H1 (cell line): ENCODE measurements at regions not wholly inside any gene's neighbourhood (a gene's known extent, or its start where the extent isn't known, plus 50 kb on each side); places are given as distances from the start of the nearest gene placed in this dataset.

Source experiments
- CTCF ChIA-PET: fragments of 300-600 bp; sonication (Branson Sonifier 250); formaldehyde crosslinking; loops from one replicate; lab custom pipeline; 2021; ENCODE audit not compliant: partially characterized antibody; lab: Charles Lee
- POLR2A ChIA-PET: fragments of 300-600 bp; sonication (Branson Sonifier 250); formaldehyde crosslinking; loops from one replicate; lab custom pipeline; 2021; ENCODE audit warnings: inconsistent platforms; ENCODE audit not compliant: partially characterized antibody; lab: Charles Lee
- DNase-seq, 2 experiments: peaks; one replicate each; pipeline versions ENCODE4 v3.0.0 to v3.0.0-alpha.2; 2010 to 2022; ENCODE audit warnings: low spot score in 2 of 2, low read depth in 1 of 2, mixed read lengths in 1 of 2
- FAIRE-seq: peaks from 2 replicates; lab custom pipeline; 2011; peaks lifted over from hg19 to GRCh38; lab: Jason Lieb, UNC
- H2AFZ ChIP-seq: 2 replicates; pipeline ENCODE4 v1.8.1; 2012; ENCODE audit warnings: low read length, inconsistent platforms
- H2AK5ac ChIP-seq: 2 replicates; pipeline ENCODE4 v1.6.1; 2013; ENCODE audit warnings: low read depth, low read length
- H2BK120ac ChIP-seq: replicated peaks from 2 replicates; pipeline ENCODE3; 2013; ENCODE audit warnings: low read depth, low read length, inconsistent platforms
- H2BK12ac ChIP-seq: 2 replicates; pipeline ENCODE4 v1.6.1; 2013; ENCODE audit warnings: low read depth, low read length
- H2BK15ac ChIP-seq: 2 replicates; pipeline ENCODE4 v1.6.1; 2013; ENCODE audit warnings: low read length
- H2BK20ac ChIP-seq: 2 replicates; pipeline ENCODE4 v1.6.1; 2013; ENCODE audit warnings: low read length
- H2BK5ac ChIP-seq: 2 replicates; pipeline ENCODE4 v1.6.1; 2013; ENCODE audit warnings: low read depth, low read length
- H3K14ac ChIP-seq: 2 replicates; pipeline ENCODE4 v1.6.1; 2013; ENCODE audit warnings: inconsistent platforms; ENCODE audit not compliant: insufficient read length
- H3K18ac ChIP-seq: 2 replicates; pipeline ENCODE4 v1.6.1; 2013; ENCODE audit warnings: low read length; ENCODE audit errors: extremely low read depth
- H3K23ac ChIP-seq: 2 replicates; pipeline ENCODE4 v1.6.1; 2013; ENCODE audit warnings: inconsistent platforms; ENCODE audit not compliant: insufficient read length
- H3K23me2 ChIP-seq: 2 replicates; pipeline ENCODE4 v1.6.1; 2013; ENCODE audit warnings: low read depth, low read length
- H3K27ac ChIP-seq: 2 replicates; pipeline ENCODE4 v1.6.1; 2011; ENCODE audit warnings: low read depth, low read length, inconsistent platforms
- H3K27me3 ChIP-seq, 4 experiments: replicated peaks in 1 of 4; 1 replicate in 1 of 4; 2 replicates in 3 of 4; pipeline versions ENCODE4 v1.6.1 to v1.8.1; 2011 to 2013; ENCODE audit warnings: low read length in 3 of 4, mild to moderate bottlenecking in 3 of 4, inconsistent platforms in 2 of 4, mixed read lengths in 2 of 4, moderate library complexity in 1 of 4; ENCODE audit not compliant: control insufficient read depth in 3 of 4, insufficient read depth in 3 of 4; ENCODE audit errors: extremely low read depth in 1 of 4
- H3K36me3 ChIP-seq, 4 experiments: 2 replicates each; pipeline versions ENCODE4 v1.6.1 to v1.8.1; 2011 to 2013; ENCODE audit warnings: mild to moderate bottlenecking in 4 of 4, low read length in 3 of 4, moderate library complexity in 2 of 4, control low read depth in 1 of 4, inconsistent platforms in 1 of 4; ENCODE audit not compliant: insufficient read depth in 4 of 4, control insufficient read depth in 2 of 4
- H3K4ac ChIP-seq: replicated peaks from 2 replicates; pipeline ENCODE3; 2013; ENCODE audit warnings: low read length, low read depth, mixed read lengths, inconsistent platforms; ENCODE audit not compliant: insufficient read length
- H3K4me1 ChIP-seq, 4 experiments: replicated peaks in 1 of 4; 1 replicate in 1 of 4; 2 replicates in 3 of 4; pipeline versions ENCODE4 v1.6.1 to v1.8.1; 2011 to 2013; ENCODE audit warnings: low read length in 3 of 4, inconsistent platforms in 2 of 4, mixed read lengths in 1 of 4; ENCODE audit not compliant: insufficient read depth in 4 of 4, control insufficient read depth in 3 of 4
- H3K4me2 ChIP-seq, 2 experiments: 2 replicates each; pipeline versions ENCODE4 v1.6.1 to v1.8.1; 2011 to 2013; ENCODE audit warnings: low read depth in 2 of 2, low read length in 2 of 2, control low read depth in 1 of 2, inconsistent platforms in 1 of 2, mild to moderate bottlenecking in 1 of 2; ENCODE audit not compliant: insufficient read depth in 1 of 2
- H3K4me3 ChIP-seq, 4 experiments: fragments of 200-600, 300-600 bp in 1 of 4; sonication (generic), shearing (Covaris generic), sonication (Bioruptor Twin) in 1 of 4; 2 replicates each; pipeline versions ENCODE4 v1.5.1 to v1.8.1; 2011 to 2016; ENCODE audit warnings: low read length in 4 of 4, low read depth in 3 of 4, control low read depth in 2 of 4, inconsistent platforms in 2 of 4, mild to moderate bottlenecking in 2 of 4, mixed read lengths in 1 of 4, moderate library complexity in 1 of 4; ENCODE audit not compliant: insufficient read depth in 2 of 4; ENCODE audit errors: extremely low read depth in 1 of 4
- H3K56ac ChIP-seq: replicated peaks from 2 replicates; pipeline ENCODE3; 2013; ENCODE audit warnings: low read depth, mild to moderate bottlenecking, mixed read lengths, low read length, inconsistent platforms; ENCODE audit not compliant: insufficient read length
- H3K79me1 ChIP-seq: 2 replicates; pipeline ENCODE4 v1.6.1; 2013; ENCODE audit warnings: low read depth, low read length, control low read depth
- H3K79me2 ChIP-seq, 2 experiments: 2 replicates each; pipeline versions ENCODE4 v1.6.1 to v1.8.1; 2012 to 2013; ENCODE audit warnings: low read length in 2 of 2, mild to moderate bottlenecking in 2 of 2, inconsistent platforms in 1 of 2; ENCODE audit not compliant: insufficient read depth in 2 of 2, control insufficient read depth in 1 of 2
- H3K9ac ChIP-seq, 4 experiments: replicated peaks in 1 of 4; 1 replicate in 1 of 4; 2 replicates in 3 of 4; pipeline versions ENCODE4 v1.6.1 to v1.8.1; 2011 to 2013; ENCODE audit warnings: low read depth in 3 of 4, low read length in 3 of 4, control low read depth in 2 of 4, mild to moderate bottlenecking in 2 of 4, moderate library complexity in 2 of 4, inconsistent platforms in 1 of 4; ENCODE audit errors: extremely low read depth in 1 of 4
- H3K9me3 ChIP-seq, 2 experiments: 2 replicates each; pipeline versions ENCODE4 v1.6.1 to v1.8.1; 2012 to 2013; ENCODE audit warnings: mild to moderate bottlenecking in 2 of 2, moderate library complexity in 2 of 2, control low read depth in 1 of 2, inconsistent platforms in 1 of 2, low read depth in 1 of 2, low read length in 1 of 2, mixed read lengths in 1 of 2; ENCODE audit not compliant: insufficient read depth in 2 of 2
- H4K20me1 ChIP-seq, 2 experiments: replicated peaks in 1 of 2; 2 replicates each; pipeline versions ENCODE3 to v1.8.1; 2011 to 2013; ENCODE audit warnings: inconsistent platforms in 2 of 2, low read length in 2 of 2, mild to moderate bottlenecking in 1 of 2; ENCODE audit not compliant: insufficient read depth in 2 of 2, control insufficient read depth in 1 of 2
- H4K5ac ChIP-seq: 2 replicates; pipeline ENCODE4 v1.6.1; 2013; ENCODE audit warnings: low read length, low read depth, mixed read lengths, inconsistent platforms; ENCODE audit not compliant: insufficient read length
- H4K8ac ChIP-seq: 2 replicates; pipeline ENCODE4 v1.8.0; 2013; ENCODE audit warnings: mild to moderate bottlenecking, moderate library complexity, low read length, inconsistent platforms; ENCODE audit not compliant: insufficient read depth; ENCODE audit errors: extremely low read depth
- H4K91ac ChIP-seq: replicated peaks from 2 replicates; pipeline ENCODE3; 2013; ENCODE audit warnings: low read length, mixed read lengths, inconsistent platforms; ENCODE audit not compliant: insufficient read length
- FOSL1 ChIP-seq: IDR thresholded peaks from 2 replicates; pipeline ENCODE4 v1.6.1; 2011; ENCODE audit warnings: mild to moderate bottlenecking, low read depth, low read length, moderate library complexity; ENCODE audit not compliant: insufficient read depth
- GABPA ChIP-seq: IDR thresholded peaks from 2 replicates; pipeline ENCODE4 v1.6.1; 2011; ENCODE audit warnings: mild to moderate bottlenecking, low read length, moderate library complexity, borderline replicate concordance; ENCODE audit not compliant: insufficient read depth
- GTF2F1 ChIP-seq: IDR thresholded peaks from 2 replicates; pipeline ENCODE4 v1.6.1; 2012; ENCODE audit warnings: low read depth, low read length, improper control_type of control experiment, borderline replicate concordance
- HDAC2 ChIP-seq, 2 experiments: fragments of 300-600 bp in 1 of 2; sonication (generic) in 1 of 2; IDR thresholded peaks; 2 replicates each; pipeline ENCODE4 v1.6.1; 2011 to 2012; ENCODE audit warnings: low read depth in 2 of 2, low read length in 2 of 2, mild to moderate bottlenecking in 2 of 2, moderate library complexity in 2 of 2, borderline replicate concordance in 1 of 2, inconsistent platforms in 1 of 2
- JUND ChIP-seq: IDR thresholded peaks from 2 replicates; pipeline ENCODE4 v1.6.1; 2011; ENCODE audit warnings: mild to moderate bottlenecking, improper control_type of control experiment, low read length
- KDM1A ChIP-seq: fragments of 200-600, 300-600 bp; sonication (generic); IDR thresholded peaks from 2 replicates; pipeline ENCODE4 v1.7.1; 2016; ENCODE audit warnings: mild to moderate bottlenecking, low read length, borderline replicate concordance
- KDM5A ChIP-seq: fragments of 200-600 bp; IDR thresholded peaks from 2 replicates; pipeline ENCODE4 v1.7.1; 2012; ENCODE audit warnings: mild to moderate bottlenecking, low read length, inconsistent platforms, mixed read lengths
- NANOG ChIP-seq: IDR thresholded peaks from 2 replicates; pipeline ENCODE4 v1.6.1; 2011; ENCODE audit warnings: low read length, low read depth, mild to moderate bottlenecking, inconsistent platforms; ENCODE audit not compliant: insufficient read depth, poor library complexity, severe bottlenecking
- NRF1 ChIP-seq: IDR thresholded peaks from 2 replicates; pipeline ENCODE4 v1.6.1; 2011; ENCODE audit warnings: mild to moderate bottlenecking, low read depth, low read length, improper control_type of control experiment
- TAF1 ChIP-seq: IDR thresholded peaks from 2 replicates; pipeline ENCODE4 v1.6.1; 2011; ENCODE audit warnings: mild to moderate bottlenecking, low read depth, low read length
- TBP ChIP-seq: IDR thresholded peaks from 2 replicates; pipeline ENCODE4 v1.6.1; 2011; ENCODE audit warnings: low read depth, low read length, improper control_type of control experiment
- WGBS, 2 experiments: shearing (Covaris generic) in 1 of 2; methylation state at CpG; one replicate each; pipeline versions ENCODE4 v1.1.6 to v1.1.7; 2013 to 2015; ENCODE audit warnings: low lambda C conversion rate in 2 of 2, mixed read lengths in 2 of 2, inconsistent platforms in 1 of 2, low coverage in 1 of 2, missing lambda C conversion rate in 1 of 2; ENCODE audit not compliant: insufficient replicate concordance in 2 of 2, insufficient coverage in 1 of 2, insufficient read length in 1 of 2; ENCODE audit errors: extremely low coverage in 1 of 2, missing lambda C conversion rate in 1 of 2; 5-methylcytosine and 5-hydroxymethylcytosine counted together
- TF ChIP-seq, protein P1 (sequence below): IDR thresholded peaks from 2 replicates; pipeline ENCODE4 v1.6.1; 2012; ENCODE audit warnings: inconsistent platforms

DNA sequence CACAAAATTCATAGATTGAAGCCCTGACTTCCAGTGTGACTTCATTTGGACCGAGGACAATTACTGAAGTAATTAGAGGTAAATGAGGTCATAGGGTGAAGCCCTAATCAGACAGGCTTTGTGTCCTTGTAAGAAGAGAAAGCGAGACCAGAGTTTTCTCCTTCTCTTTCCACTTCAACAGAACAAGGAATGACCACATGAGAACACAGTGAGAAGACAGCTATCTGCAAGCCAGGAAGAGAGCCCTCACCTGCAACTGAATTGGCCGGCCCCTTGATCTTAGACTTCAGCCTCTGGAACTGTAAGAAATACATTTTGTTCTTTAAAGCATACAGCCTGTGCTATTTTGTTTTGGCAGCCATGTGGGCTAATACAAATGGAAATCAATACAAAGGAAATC, 67.1 kb upstream of the PRKG2 start:
- H3K9me3 ChIP-seq, result no peaks in the 10 kb centered on the region
- CTCF ChIA-PET, result interaction anchor here (0.6 to 0.8 kb wide), 2 partner anchors 196 to 231 kb away, joined by 3 to 4 read pairs; no protein-coding TSS in a partner anchor

More for the DNA sequence above, 67.1 kb upstream of the PRKG2 start:
- H3K79me1 ChIP-seq, result no peaks in the 10 kb centered on the region
- H3K4me1 ChIP-seq, result no peaks in the 10 kb centered on the region
- H3K18ac ChIP-seq, result no peak overlapping the region
- no peak overlapping the region for H3K14ac ChIP-seq
- 0 out of 2 replicates have a peak overlapping the region, but pooled peaks have one; percentile 22 for H2AFZ ChIP-seq
- H4K20me1 ChIP-seq, result no peaks in the 10 kb centered on the region
- DNase-seq (no peak), FAIRE-seq (no peak)
- no peak overlapping the region for H3K9ac ChIP-seq
- H2AK5ac ChIP-seq, result no peak overlapping the region
- peaks cover 0 to 1% (median 0%) of the 10 kb centered on the region in 4 experiments; a peak in 1 of 7 replicates for H3K27me3 ChIP-seq
- H3K23me2 ChIP-seq, result no peaks in the 10 kb centered on the region
- H3K4ac ChIP-seq, result no peak overlapping the region
- no peak overlapping the region for H2BK120ac ChIP-seq
- H3K79me2 ChIP-seq, result no peaks in the 10 kb centered on the region
- H3K56ac ChIP-seq, result no peak overlapping the region
- no peak overlapping the region for H4K91ac ChIP-seq
- no peak overlapping the region for H4K8ac ChIP-seq
- no peak overlapping the region for H3K4me2 ChIP-seq
- H3K23ac ChIP-seq, result no peak overlapping the region
- no peak overlapping the region for H2BK20ac ChIP-seq
- no peak overlapping the region for H2BK15ac ChIP-seq
- H3K27ac ChIP-seq, result no peak overlapping the region
- no peaks in the 10 kb centered on the region for H3K36me3 ChIP-seq
- 92% methylated on average over 3 of the region's 3 CpGs; no CpG with 5 or more reads in 1 of the 2 experiments for WGBS, 2 experiments
- no peak overlapping the region for H2BK5ac ChIP-seq
- no peak for TF ChIP-seq TBP
- TF ChIP-seq GTF2F1, result no peak
- no peak for TF ChIP-seq TAF1
- TF ChIP-seq, protein P1, sequence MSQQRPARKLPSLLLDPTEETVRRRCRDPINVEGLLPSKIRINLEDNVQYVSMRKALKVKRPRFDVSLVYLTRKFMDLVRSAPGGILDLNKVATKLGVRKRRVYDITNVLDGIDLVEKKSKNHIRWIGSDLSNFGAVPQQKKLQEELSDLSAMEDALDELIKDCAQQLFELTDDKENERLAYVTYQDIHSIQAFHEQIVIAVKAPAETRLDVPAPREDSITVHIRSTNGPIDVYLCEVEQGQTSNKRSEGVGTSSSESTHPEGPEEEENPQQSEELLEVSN, result no peak
- no peak for TF ChIP-seq NANOG
- no peak for TF ChIP-seq FOSL1
- TF ChIP-seq HDAC2 (IDR thresholded peaks at IDR 0.05; ENCODE audit: borderline replicate concordance in 1 of 2, low read depth in 2 of 2, low read length in 2 of 2), result no peak
- no peak for TF ChIP-seq NRF1
- no peak for TF ChIP-seq JUND
- TF ChIP-seq KDM5A, result no peak
- TF ChIP-seq KDM1A, result no peak
- no peak for TF ChIP-seq GABPA
- no peak overlapping the region for H2BK12ac ChIP-seq
- H4K5ac ChIP-seq, result no peak overlapping the region
- H3K4me3 ChIP-seq, result no peak overlapping the region
- POLR2A ChIA-PET, result no interaction called here
